ENCODE measurements at regions not wholly inside any gene's neighbourhood (a gene's known extent, or its start where the extent isn't known, plus 50 kb on each side); places are given as distances from the start of the nearest gene placed in this dataset.

DNA sequence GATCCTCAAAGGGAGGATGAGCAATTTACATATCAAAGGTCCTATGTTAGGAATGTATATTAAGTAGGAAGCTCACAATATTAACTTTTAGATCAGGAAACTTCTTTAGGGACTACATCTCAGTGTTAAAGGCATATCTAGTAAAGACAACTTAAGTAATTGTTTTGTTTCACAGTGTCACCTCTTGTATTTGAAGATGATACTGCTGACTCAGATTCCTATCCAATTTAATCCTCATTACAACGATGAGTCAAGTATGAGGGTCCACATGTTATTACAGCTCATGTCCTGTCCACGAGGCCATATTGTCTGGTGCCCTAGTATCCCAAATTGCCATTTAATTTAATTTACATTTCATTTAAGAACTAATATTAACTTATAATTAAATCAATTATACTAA, 523.9 kb downstream of the CCDC85A start:
- no peak for DNase-seq (ENCODE audit: low read depth in 3 of 3)

GRCh38 chr2:56709181-56709580, 525.4 kb downstream of the CCDC85A start:
- no peak for DNase-seq (ENCODE audit: low read depth in 3 of 3)

- DNase-seq (ENCODE audit: low read depth in 3 of 3), result no peak
These were observed 529.4 kb downstream of the CCDC85A start for GRCh38 chr2:56713161-56713676.

DNA sequence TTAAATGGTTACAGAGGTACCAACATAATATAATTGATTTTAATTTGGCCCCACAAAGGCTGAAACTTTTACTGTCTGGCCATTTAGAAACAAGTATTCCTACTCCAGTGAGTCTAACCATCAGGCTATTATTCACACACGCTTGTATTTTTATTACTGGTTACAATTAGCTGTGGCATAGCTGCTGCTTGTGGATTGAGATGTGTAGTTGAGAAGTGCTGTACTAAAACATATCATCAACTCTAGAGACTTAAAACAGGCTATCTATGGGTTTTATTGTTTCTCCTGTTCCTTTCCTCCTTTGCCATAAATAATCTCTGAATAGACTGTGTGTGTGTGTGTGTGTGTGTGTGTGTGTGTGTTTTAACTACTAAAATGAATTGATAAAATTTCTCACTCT, 530.2 kb downstream of the CCDC85A start:
- no peak for DNase-seq (ENCODE audit: low read depth in 3 of 3)

DNA sequence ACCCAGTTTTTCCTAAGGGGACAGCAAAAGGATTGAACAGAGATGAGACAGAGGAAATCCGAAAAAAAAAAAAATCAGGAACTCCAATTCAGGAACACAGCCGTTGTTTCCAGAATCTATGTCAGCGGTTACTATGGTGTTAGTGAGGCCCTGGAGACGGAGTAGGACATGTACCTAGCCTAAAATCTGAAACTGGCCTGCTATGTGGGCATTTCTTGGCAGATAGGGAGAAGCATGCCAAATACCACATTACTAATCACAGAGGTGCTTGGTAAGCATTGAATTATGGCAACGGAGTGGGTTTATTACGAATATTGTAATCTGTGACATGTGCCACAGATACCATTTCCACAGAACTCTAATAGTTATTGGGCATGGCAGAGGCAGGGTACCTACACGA, 530.6 kb downstream of the CCDC85A start:
- no peak for DNase-seq (ENCODE audit: low read depth in 3 of 3)

GRCh38 chr2:56715683-56716082, 531.9 kb downstream of the CCDC85A start:
- no peak for DNase-seq (ENCODE audit: low read depth in 3 of 3)

GRCh38 chr2:56718413-56718812, 534.6 kb downstream of the CCDC85A start:
- DNase-seq (ENCODE audit: low read depth in 3 of 3), result no peak

DNA sequence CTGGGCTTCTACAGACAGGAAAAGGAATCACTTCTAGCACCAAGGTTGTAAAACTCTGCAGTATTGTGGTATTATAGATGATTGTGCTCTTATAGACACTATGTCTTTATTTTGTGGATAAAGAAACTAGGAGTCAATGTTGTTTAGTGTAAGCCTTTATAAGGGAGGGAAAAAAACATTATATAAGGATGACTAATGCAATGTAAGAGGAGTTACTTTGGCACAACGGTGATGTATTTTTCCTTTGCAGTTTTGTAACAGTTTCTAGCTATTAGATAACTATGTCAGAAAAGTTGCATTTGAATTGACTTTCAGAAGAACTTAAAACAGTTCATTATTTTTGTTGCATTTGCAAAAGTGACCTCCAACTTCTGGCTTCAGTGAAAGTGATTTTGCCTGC, 545.4 kb downstream of the CCDC85A start:
- no peak for DNase-seq (ENCODE audit: low read depth in 3 of 3)

DNA sequence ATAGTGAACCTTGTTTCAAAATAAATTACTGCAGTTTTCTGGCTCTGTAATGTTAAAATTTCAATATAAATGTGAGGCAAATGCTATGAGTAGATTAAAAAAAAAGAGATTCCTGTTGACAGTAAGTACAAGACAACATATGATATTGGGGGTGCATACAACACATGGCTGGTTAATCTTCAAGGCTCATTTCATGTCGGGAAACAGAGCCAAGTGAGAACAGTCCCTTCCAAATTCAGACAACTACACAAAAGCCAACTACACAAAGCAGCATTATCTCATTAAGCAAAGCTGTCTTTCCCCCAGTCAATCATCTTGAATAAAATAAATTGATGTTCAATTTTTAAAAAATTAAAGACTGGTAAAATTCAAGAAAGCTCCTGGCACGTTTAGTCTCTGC, 549.2 kb downstream of the CCDC85A start:
- no peak for DNase-seq (ENCODE audit: low read depth in 3 of 3)

- no peak for DNase-seq (ENCODE audit: low read depth in 3 of 3)
These were observed 555.6 kb downstream of the CCDC85A start for GRCh38 chr2:56739413-56739812.

- no peak for DNase-seq (ENCODE audit: low read depth in 3 of 3)
These were observed 557.9 kb downstream of the CCDC85A start for GRCh38 chr2:56741601-56742102.

DNA sequence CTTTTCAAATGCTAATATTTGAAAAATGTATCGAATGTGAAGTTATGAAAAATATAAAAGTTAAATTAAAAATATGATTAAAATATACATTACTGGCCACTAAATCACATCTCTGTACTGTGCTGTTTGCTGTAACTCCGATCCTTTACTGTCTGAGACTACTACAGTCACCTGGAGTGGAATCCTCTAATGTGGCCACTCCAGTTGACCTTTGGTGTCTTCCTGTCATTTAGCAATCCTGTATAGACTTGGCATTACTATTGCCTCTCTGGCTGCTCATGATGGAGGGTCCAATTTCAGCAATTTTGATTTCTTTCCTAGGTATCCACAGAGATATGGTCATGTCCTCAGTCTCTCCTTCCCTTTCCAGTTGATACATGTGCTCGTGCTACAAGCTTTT, 560.0 kb downstream of the CCDC85A start:
- no peak for DNase-seq (ENCODE audit: low read depth in 3 of 3)

GRCh38 chr2:56749152-56749752, 565.5 kb downstream of the CCDC85A start:
- no peak for DNase-seq (ENCODE audit: low read depth in 3 of 3)

DNA sequence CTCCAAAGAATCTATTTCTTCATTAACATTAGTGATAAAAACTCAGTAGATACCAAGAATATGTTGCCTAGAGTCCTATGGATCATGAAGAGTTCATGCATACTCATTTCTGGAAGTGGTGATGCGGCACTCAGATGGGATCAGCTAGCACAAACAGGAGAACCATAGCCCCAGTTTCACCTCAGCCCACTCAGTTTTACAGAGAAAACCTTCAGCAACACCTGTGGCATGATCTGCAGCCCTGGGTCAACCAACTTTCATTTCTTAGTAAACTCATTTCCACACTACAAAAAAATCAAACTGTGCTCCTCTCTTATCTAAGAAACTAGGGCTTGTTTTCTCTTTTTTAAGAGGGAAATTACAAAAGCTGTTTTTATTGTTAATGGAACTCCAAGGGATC, 569.4 kb downstream of the CCDC85A start:
- DNase-seq (ENCODE audit: low read depth in 3 of 3), result no peak

DNA sequence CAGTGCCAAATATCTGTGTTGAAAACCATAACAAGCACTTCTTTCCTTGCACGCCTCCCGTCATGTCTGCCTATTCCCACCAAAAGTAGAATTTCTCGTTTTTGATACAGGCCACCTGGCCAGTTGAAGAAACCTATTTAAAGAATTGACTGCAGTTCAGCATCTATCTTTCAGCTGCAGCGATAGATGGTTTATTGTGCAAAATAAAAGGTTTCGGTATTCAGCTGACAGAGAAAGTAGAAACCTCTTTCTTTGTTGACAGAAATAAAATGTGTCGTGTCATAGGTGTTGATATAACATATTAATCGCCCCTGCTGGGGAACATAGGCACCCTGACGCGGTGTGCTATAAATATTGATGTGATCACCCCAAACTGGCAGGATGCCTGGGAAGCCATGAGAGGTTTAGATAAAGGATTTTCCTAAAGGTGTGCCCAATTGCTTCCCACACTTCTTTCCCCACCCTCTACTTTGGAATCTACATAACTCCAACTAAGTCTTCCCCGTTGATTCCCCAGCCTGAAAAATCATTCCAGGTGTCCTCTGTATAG, 570.4 kb downstream of the CCDC85A start:
- no peak for DNase-seq (ENCODE audit: low read depth in 3 of 3)

- no peak for DNase-seq (ENCODE audit: low read depth in 3 of 3)
These were observed 570.8 kb downstream of the CCDC85A start for GRCh38 chr2:56754627-56755026.

- no peak for DNase-seq (ENCODE audit: low read depth in 3 of 3)
These were observed 574.2 kb downstream of the CCDC85A start for GRCh38 chr2:56757884-56758545.

DNA sequence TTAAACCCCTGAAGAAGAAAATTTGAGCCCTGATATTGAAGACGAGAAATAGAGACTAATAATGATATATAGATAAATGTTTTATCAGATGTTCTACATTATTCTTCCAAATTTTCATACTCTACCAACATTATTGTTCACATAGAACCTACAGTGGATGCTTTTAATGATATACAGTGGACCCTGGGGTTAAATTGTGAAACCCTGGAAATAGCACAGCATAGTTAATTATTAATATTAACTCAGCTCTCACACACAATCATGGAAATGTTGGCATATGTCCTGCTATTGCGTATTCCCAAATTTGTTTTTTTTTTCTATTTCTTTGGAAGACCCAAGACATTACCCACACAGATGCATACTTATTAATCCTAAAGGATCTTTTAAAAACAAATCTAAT, 579.9 kb downstream of the CCDC85A start:
- no peak for DNase-seq (ENCODE audit: low read depth in 3 of 3)

DNA sequence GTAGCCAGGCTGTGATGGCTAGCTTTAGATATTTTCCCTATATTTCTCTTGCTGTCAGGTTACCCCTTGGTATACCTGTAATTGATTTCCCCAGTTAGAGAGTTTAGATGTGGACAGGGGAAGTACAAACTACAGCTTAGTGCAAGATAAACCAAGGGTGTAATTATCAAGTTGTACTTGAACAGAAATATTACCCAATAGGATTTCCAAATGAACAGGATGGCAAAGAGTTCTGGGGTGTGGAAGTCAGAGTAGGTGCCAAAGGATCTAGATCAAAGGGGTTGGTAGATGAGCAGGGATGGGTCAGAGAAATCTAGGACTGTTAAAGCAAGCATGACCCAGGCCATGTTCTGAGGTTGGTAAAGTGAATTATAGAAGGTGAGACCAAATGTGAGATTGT, 585.2 kb downstream of the CCDC85A start:
- no peak for DNase-seq (ENCODE audit: low read depth in 3 of 3)

- no peak for DNase-seq (ENCODE audit: low read depth in 3 of 3)
These were observed 586.7 kb downstream of the CCDC85A start for GRCh38 chr2:56770490-56770889.

DNA sequence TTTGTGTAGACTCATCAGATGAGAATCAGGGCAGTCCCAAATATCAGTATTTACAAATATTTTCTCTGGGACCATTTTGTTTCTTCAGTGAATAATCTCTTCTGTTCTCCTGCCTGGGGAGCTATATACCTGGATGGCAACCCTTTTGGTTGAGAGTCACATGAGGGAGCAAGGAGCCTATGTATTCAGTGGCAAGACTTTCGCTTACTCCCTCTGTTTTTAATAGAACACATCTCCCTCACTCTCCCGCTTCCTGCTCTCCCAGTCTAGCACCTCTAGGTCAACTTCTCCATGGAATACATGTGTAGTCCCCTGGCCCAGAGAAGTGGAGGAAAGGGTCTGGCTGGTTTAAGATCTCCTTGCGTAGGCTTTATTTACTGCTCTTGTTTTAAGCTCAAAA, 600.3 kb downstream of the CCDC85A start:
- DNase-seq (ENCODE audit: low read depth in 3 of 3), result no peak

GRCh38 chr2:56801214-56801613, 617.4 kb downstream of the CCDC85A start:
- DNase-seq (ENCODE audit: low read depth in 3 of 3), result no peak

DNA sequence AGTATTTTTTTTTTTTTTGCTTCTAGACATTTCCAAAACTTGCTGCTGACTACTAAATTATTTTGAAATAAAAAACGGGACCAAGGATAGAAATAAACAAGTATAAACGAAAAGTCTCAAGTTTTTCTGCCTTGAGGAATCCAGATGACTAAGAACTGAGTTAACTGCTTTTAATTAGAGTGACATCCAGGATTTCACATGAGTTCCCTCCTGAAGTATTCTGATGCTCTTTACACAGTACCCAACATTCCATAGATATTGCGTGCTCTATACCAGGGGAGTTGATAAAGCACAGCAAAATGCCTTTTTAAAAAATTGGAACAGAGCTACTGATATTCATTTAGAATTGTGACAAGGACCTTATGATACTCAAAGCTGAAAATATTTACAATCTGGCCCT, 618.0 kb downstream of the CCDC85A start:
- no peak for DNase-seq (ENCODE audit: low read depth in 3 of 3)

All from stimulated activated CD4-positive, alpha-beta T cell treated with anti-CD3 and anti-CD28 coated beads, TNF-alpha, amount 100 ng/mL, for 4 hours (primary cell).